ENCODE measurements at regions not wholly inside any gene's neighbourhood (a gene's known extent, or its start where the extent isn't known, plus 50 kb on each side); places are given as distances from the start of the nearest gene placed in this dataset.

GRCh38 chr16:48919791-48920190, 309.8 kb upstream of the N4BP1 start:
- DNase-seq, result no peak

DNA sequence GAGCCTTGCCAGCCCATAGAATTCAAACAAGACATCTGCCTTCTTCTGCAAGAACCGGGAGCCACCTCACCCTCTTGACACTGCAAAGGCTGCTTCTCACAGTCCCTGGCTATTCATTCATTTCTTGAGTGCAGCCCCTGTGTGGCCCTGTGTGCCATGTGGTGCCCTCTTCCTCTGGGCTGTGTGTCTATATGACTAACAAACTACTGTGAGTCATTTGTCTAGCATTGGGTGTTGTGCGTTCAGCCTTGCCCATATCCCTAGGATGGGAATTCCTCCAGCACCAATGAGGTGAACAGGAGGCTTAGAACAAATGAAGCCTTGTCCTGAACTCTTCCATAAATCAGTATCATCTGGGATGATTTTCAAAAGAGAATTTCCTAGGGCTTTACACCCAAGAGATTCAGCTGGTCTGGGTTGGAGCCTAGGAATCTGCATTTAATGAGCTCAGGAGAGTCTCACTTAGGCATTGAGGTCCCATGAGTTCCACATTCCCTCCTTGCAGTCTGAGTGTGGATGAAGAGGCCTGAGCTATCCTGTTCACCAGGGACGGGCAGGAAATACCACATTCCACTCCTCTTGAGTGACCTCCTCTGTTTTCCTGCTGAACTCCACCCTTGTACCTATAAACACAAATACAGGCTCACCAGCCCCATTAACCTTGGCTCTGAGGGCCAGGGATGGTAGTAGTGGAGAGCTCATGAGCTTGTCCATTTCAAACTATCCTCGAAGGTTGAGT, 308.7 kb upstream of the N4BP1 start:
- DNase-seq, result no peak

DNA sequence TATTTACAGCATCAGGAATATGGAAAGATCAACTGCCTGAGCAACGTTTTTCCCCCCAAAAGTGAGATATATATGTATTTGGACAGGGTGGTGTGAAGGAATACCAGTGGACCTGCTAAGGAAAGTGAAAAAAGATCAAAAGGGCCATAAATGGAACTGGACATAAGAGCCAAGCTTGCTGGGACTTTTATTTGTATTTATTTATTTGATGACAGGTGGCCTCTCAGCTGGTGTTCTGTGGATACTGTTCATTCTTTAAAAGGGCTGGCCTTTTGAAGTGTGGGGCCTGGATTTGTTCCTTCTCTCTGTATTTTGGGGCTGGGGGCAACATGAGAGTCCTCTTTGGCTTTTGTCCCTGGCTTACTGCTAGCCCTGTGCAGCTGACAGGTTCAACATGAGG, 306.6 kb upstream of the N4BP1 start:
- no peak for DNase-seq

- DNase-seq, result no peak
Measured at GRCh38 chr16:48914070-48914469, 304.1 kb upstream of the N4BP1 start.

DNA sequence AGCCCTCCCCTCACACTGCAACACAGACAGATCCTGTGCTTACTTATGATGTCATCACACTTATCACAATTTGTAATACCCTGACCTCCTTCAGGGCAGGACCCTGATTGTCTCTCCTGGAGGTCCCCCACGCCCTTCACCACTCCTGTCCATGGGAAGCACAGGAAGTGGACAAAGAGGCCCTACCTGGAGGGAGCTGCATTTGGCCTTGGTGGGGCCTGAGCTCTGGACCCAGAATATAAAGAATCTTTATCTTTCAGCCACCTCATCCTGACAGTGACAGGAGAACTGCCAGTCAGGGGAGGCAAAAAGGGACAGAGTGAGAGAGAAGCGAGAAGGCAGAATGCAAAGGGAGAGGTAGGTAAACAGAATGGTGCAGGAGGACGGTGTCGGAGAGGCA, 303.4 kb upstream of the N4BP1 start:
- no peak for DNase-seq

GRCh38 chr16:48912360-48912759, 302.4 kb upstream of the N4BP1 start:
- DNase-seq, result no peak

DNA sequence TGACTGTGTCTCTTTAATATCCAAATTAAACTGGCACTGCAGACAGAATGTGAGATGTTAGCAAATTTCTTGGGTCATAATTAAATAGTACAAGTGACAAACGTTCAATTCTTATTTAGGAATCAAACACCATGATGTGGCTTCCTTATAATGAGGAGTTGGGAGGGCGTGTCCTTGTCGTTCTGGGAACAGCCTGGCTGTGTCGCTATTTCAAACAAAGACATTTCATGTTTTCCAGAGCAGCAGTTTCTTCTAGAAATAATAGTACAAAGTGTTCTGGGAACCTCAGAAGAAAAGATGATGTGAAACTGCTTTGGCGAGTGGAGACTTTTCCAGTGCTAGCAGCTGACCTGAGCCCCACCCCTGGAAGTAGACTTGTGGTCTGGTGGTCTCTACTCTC, 301.7 kb upstream of the N4BP1 start:
- DNase-seq, result no peak

DNA sequence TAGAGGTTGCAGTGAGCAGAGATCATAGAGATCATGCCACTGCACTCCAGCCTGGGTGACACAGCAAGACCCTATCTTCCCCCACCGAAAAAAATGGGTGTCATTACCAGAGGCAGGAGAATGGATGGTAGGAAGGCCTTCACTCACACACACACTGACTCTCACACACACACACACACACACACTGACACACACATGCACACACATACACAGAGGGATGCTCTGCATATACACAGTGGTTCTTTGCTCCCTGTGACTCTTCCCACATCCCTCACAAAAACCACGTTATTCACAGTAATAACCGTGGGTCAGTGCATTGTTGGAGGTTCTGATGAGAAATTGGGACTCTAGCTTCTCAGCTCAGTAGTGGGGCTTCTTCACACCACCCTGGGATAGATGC, 300.2 kb upstream of the N4BP1 start:
- no peak for DNase-seq

- no peak for DNase-seq
Measured at GRCh38 chr16:48909231-48909630, 299.3 kb upstream of the N4BP1 start.

- DNase-seq, result no peak
Measured at GRCh38 chr16:48907906-48908634, 298.1 kb upstream of the N4BP1 start.

DNA sequence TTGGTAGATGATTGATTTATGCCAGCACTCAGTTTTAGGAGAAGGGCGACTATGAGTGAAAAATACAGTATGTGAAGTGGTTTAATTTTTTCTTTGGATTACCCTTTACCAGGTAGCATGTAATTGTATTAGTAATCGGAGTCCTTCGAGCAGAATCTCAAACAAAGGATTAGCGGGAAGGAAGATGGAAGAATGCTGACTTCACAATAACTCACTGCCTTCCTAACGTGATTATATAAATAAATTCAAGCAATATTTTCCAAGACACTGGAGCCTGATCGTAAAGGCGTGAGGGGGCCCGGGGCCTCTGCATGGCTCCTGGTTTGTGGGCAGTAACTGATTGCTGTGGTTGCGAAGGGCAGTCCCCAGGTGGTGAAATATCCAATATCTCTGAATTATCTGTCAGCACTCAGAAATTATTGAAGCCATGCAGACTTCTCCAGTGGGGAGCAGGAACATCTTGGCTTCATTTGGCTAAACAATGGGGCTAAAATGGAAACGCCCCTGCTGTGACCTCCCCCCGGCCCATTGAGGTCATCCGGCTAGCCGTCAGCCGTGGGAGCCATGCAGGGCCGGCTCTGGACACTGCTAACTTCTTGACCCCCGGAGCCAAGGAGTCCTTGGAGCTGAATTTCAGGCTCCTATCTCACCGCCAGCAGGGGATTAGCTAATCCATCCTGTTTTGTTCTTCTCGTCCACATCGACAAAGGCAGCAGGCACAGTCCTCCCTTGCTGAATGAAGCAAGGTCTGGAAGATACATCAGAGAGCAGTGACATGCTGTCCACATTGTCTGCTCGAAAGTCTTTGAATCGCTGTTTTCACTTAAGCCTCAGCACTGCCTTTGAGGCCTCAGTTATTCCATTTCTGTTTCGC, 295.9 kb upstream of the N4BP1 start:
- DNase-seq, result no peak

GRCh38 chr16:48904333-48904732, 294.4 kb upstream of the N4BP1 start:
- DNase-seq, result no peak

- DNase-seq, result no peak
Measured at GRCh38 chr16:48903039-48903438, 293.1 kb upstream of the N4BP1 start.

- no peak for DNase-seq
Measured at GRCh38 chr16:48901712-48902374, 291.9 kb upstream of the N4BP1 start.

DNA sequence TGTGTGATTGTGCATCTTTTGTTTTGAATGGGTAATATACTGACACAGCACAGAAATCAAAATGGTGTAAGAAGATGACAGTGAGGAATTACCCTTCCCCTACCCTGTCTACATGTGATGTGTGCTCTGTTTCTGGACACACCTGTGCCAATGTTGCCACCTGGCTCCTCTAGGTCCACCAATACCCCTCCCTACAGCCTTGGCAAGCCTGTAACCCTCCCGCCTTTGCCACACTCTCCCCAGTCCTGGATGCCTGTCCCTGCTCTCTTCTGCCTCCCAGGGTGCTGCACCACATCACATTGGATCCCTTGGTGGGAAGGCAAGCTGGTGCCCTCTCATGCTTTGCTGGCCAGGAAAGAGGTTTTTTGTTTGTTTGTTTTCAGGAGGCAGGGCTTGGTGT, 289.5 kb upstream of the N4BP1 start:
- DNase-seq, result no peak

DNA sequence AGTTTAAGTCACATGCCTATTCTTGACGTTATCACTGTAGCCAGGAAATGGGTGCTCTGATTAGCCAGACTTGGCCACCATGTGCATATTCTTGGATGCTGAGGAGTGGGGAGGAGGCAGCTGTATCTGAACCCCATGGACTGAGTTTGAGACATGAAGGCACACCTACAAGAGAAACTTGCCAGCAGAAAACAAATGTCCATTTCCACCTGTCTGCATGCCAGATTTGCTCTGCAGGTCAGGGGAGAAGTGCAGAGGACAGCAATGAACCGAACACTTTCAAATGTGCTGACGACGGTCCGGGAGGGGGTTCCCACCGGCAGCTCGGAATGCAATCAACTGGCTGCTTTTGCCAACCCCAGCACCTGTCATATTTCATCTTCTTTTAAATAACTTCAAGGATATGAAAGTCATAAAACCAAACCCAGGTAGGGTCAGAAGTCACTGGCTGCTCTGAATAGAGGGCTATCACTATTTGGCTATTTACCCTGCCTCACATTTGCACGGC, 287.8 kb upstream of the N4BP1 start:
- DNase-seq, result no peak

DNA sequence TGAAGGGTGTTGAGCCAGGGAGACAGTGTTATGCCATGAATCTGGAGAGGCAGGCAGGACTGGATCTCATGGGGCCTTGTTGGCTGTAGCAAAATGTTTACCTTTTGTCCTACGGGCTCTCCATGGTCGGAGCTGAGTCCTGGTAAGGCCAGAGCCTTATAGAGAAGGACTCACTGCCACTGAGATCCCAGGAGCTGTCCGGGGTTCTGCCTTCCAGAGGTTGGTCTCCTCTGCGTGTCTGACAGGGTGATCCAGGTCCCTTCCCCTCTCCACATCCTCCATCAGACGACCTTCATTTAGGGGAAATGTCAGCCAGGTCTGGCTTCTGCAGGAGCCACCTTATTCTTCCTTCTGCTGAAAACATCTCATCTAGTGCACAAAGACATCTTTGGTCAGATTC, 285.2 kb upstream of the N4BP1 start:
- DNase-seq, result no peak

- DNase-seq, result no peak
Measured at GRCh38 chr16:48892893-48893292, 282.9 kb upstream of the N4BP1 start.

GRCh38 chr16:48887646-48888210, 277.7 kb upstream of the N4BP1 start:
- no peak for DNase-seq

GRCh38 chr16:48885471-48885870, 275.5 kb upstream of the N4BP1 start:
- no peak for DNase-seq

DNA sequence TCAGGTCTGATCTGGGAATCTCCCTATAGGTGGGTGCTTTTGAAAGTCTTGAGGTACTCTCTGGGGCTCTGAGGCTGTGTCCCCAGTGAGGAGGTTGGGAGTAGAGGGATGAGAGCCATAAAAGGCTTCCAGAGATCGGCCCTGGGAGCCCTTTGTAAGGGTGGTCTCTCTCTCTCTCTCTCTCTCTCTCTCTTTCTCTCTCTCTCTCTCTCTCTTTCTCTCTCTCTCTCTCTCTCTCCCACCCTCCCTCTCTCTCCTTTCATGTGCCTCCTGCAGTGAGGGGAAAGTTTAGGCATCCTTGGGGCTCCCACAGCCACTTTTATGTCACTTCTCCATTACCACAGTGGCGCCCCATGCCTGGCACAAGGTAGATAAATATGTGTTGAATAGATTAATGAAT, 271.3 kb upstream of the N4BP1 start:
- no peak for DNase-seq

All from bone marrow (tissue), 2 donors.